ENCODE measurements at regions not wholly inside any gene's neighbourhood (a gene's known extent, or its start where the extent isn't known, plus 50 kb on each side); places are given as distances from the start of the nearest gene placed in this dataset.

DNA sequence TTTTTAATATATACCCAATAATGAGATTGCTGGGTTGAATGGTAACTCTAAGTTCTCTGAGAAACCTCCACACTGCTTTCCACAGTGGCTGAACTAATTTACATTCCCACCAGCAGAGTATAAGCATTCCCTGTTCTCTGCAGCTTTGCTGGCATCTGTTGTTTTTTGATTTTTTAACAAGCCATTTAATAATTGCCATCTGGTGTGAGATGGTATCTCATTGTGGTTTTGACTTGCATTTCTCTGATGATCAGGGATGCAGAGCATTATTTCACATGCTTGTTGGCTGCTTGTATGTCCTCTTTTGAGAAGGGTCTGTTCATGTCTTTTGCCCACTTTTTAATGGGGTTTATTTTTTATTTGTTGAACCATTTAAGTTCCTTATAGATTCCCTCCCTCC lies 75.0 kb upstream of the EPHB3 start:
- no peak overlapping the region for H3K4me2 ChIP-seq (ENCODE audit: low read length)
- no peaks in the 10 kb centered on the region for H4K20me1 ChIP-seq (ENCODE audit: control insufficient read depth, insufficient read depth, low read depth, low read length)
- no peak overlapping the region for H3K4me3 ChIP-seq (ENCODE audit: low read length)
- no peak for TF ChIP-seq EZH2phosphoT487 (IDR thresholded peaks at IDR 0.05; ENCODE audit: borderline replicate concordance, low read length)
- no peak for TF ChIP-seq CTCF (IDR thresholded peaks at IDR 0.05; ENCODE audit: low read depth, low read length, poor library complexity, severe bottlenecking)
- no peaks in the 10 kb centered on the region for H3K9me3 ChIP-seq (ENCODE audit: control insufficient read depth, insufficient read depth, low read length)
- peaks cover 2% of the 10 kb centered on the region; the same call in 1 of the 2 replicates for H3K27me3 ChIP-seq (ENCODE audit: control insufficient read depth, low read length)
- no peaks in the 10 kb centered on the region for H3F3A ChIP-seq (ENCODE audit: control insufficient read depth, insufficient read depth)
- no peaks in the 10 kb centered on the region for H3K79me2 ChIP-seq (ENCODE audit: control insufficient read depth, low read length)
- no peaks in the 10 kb centered on the region for H3K9me2 ChIP-seq (replicated peaks; ENCODE audit: control insufficient read depth, low read length)
- H3K36me3 ChIP-seq (ENCODE audit: control insufficient read depth, low read length), result no peaks in the 10 kb centered on the region
- H3K4me1 ChIP-seq (ENCODE audit: control insufficient read depth, low read length), result no peaks in the 10 kb centered on the region
- H3K27ac ChIP-seq (ENCODE audit: low read depth, low read length), result no peak overlapping the region

DNA sequence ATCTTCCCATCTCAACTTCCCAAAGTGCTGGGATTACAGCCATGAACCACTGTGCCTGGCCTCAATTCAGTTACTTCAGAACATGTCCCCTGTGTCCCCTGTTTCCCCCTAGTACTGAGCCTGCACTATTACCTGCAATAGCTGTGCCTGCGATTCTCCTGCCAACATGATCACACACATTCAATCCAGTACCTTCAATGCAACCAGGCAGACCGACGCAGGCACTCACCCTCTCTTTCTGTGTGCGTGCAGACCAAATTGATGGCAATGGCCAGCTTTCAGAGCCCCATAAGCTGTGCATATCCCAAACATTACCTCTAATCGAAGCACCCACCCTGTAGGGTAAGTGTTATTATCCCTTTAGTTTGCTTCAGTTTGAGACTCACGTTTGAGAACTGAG lies 73.0 kb upstream of the EPHB3 start:
- TF ChIP-seq EZH2phosphoT487 (IDR thresholded peaks at IDR 0.05; ENCODE audit: borderline replicate concordance, low read length) (no peak), CTCF (IDR thresholded peaks at IDR 0.05; ENCODE audit: low read depth, low read length, poor library complexity, severe bottlenecking) (no peak)
- H4K20me1 ChIP-seq (ENCODE audit: control insufficient read depth, insufficient read depth, low read depth, low read length), result no peaks in the 10 kb centered on the region
- H3K27me3 ChIP-seq (ENCODE audit: control insufficient read depth, low read length), result peaks cover 2% of the 10 kb centered on the region; the same call in 1 of the 2 replicates
- H3K79me2 ChIP-seq (ENCODE audit: control insufficient read depth, low read length), result no peaks in the 10 kb centered on the region
- no peaks in the 10 kb centered on the region for H3K9me3 ChIP-seq (ENCODE audit: control insufficient read depth, insufficient read depth, low read length)
- H3F3A ChIP-seq (ENCODE audit: control insufficient read depth, insufficient read depth), result no peaks in the 10 kb centered on the region
- no peaks in the 10 kb centered on the region for H3K9me2 ChIP-seq (replicated peaks; ENCODE audit: control insufficient read depth, low read length)
- H3K36me3 ChIP-seq (ENCODE audit: control insufficient read depth, low read length), result no peaks in the 10 kb centered on the region
- no peak overlapping the region for H3K4me3 ChIP-seq (ENCODE audit: low read length)
- no peak overlapping the region for H3K27ac ChIP-seq (ENCODE audit: low read depth, low read length)
- no peak overlapping the region for H3K4me2 ChIP-seq (ENCODE audit: low read length)
- no peaks in the 10 kb centered on the region for H3K4me1 ChIP-seq (ENCODE audit: control insufficient read depth, low read length)

DNA sequence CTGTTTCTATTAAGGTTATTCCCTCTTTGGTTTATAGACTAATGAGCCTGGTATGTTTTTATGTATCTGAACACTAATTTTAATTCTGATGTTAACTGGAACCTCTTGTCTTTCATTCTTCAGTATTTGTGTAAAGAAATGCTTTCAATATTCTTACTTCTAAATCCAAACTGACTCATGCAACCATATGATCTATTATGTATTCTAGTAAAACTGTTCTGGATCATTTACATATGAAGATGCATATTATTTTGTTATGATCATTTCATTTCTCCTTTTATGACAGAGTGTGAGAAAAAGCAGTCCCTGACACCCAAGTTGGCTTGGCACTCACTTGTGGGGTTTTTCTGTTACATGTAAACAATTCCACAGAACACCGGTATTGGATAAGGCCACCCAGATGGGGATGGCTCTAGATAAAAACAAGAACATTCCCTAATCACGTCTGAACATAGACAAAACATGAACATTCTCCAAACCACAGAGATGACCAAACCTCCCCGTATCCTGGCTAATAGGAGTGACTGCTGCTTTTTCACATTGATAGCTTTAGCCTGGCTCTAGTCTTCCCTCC lies 72.2 kb upstream of the EPHB3 start:
- H3K4me2 ChIP-seq (ENCODE audit: low read length), result no peak overlapping the region
- no peaks in the 10 kb centered on the region for H3K4me1 ChIP-seq (ENCODE audit: control insufficient read depth, low read length)
- no peaks in the 10 kb centered on the region for H3K79me2 ChIP-seq (ENCODE audit: control insufficient read depth, low read length)
- peaks cover 5% of the 10 kb centered on the region for H3K27me3 ChIP-seq (ENCODE audit: control insufficient read depth, low read length)
- no peaks in the 10 kb centered on the region for H4K20me1 ChIP-seq (ENCODE audit: control insufficient read depth, insufficient read depth, low read depth, low read length)
- no peaks in the 10 kb centered on the region for H3K9me3 ChIP-seq (ENCODE audit: control insufficient read depth, insufficient read depth, low read length)
- TF ChIP-seq EZH2phosphoT487 (IDR thresholded peaks at IDR 0.05; ENCODE audit: borderline replicate concordance, low read length), result no peak
- no peak for TF ChIP-seq CTCF (IDR thresholded peaks at IDR 0.05; ENCODE audit: low read depth, low read length, poor library complexity, severe bottlenecking)
- H3K9me2 ChIP-seq (replicated peaks; ENCODE audit: control insufficient read depth, low read length), result no peaks in the 10 kb centered on the region
- H3F3A ChIP-seq (ENCODE audit: control insufficient read depth, insufficient read depth), result no peaks in the 10 kb centered on the region
- H3K27ac ChIP-seq (ENCODE audit: low read depth, low read length), result no peak overlapping the region
- no peaks in the 10 kb centered on the region for H3K36me3 ChIP-seq (ENCODE audit: control insufficient read depth, low read length)
- no peak overlapping the region for H3K4me3 ChIP-seq (ENCODE audit: low read length)
